ENCODE measurements at regions not wholly inside any gene's neighbourhood (a gene's known extent, or its start where the extent isn't known, plus 50 kb on each side); places are given as distances from the start of the nearest gene placed in this dataset.

GRCh38 chr15:66646308-66646707 lies 55.7 kb upstream of the SMAD6 start:
- TF ChIP-seq CTCF (IDR thresholded peaks at IDR 0.05; ENCODE audit: low read depth, low read length, poor library complexity, severe bottlenecking): no peak
- no peak for TF ChIP-seq EZH2phosphoT487 (IDR thresholded peaks at IDR 0.05; ENCODE audit: borderline replicate concordance, low read length)
